ENCODE measurements at regions not wholly inside any gene's neighbourhood (a gene's known extent, or its start where the extent isn't known, plus 50 kb on each side); places are given as distances from the start of the nearest gene placed in this dataset.

DNA sequence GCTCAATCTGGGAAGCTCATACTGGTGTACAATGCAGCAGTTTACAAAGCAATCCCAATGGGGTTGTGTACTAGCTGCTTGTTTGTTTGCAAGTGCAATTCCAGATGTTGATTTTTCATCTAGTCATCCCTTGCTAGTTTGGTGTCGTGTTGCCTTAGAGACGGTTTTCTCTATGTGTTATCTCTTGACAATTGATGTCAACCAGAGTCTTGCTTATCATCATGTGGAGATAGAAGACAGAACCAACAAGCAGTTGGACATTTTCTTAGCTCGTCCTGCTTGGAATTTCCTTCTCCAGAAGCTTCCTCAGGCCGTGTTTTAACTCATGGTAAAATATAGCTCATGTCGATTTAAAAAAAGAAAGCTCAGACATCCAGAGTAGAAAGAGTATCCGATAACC is 262.0 kb upstream of the KCNH8 start:
- no peak for DNase-seq (ENCODE audit: low read depth in 2 of 2)

DNA sequence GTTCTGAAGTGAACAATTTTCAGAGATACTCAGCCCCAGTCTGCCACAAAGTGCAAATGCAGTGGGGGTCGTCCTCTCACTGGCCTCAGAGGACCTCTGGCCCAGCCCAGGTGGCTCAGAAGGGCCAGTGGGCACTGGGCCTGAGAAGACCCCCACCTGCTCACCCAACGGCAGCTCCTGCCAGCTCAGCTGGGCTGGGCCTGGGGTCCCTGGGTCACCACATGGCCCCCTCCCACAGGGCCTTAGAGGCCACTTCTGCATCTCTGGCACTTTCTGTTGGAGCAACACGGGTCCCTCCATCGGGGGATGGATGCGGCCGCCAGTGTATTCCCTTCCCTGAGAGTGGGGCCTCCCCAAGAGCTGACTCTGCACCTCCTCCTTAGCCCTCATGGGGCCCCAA is 262.7 kb upstream of the KCNH8 start:
- DNase-seq (ENCODE audit: low read depth in 2 of 2) = no peak

DNA sequence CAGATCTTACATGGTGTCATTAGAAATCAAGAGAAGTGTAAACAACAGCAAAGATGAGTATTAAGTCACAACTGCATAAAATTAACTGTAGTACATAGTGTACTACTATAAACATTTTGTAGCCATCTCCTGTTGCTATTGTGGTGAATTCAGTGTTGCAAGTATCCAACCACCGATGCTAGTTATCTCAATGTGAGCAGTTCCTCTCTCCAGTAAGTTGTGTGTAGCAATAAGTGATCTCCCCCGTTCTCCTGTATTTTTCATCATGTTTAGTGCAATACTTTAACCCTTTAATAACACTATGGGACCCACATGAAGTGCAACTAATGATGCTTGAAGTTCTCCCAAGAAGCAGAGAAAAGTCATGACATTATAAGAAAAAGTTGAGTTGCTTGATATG is 264.7 kb upstream of the KCNH8 start:
- no peak for DNase-seq (ENCODE audit: low read depth in 2 of 2)

DNA sequence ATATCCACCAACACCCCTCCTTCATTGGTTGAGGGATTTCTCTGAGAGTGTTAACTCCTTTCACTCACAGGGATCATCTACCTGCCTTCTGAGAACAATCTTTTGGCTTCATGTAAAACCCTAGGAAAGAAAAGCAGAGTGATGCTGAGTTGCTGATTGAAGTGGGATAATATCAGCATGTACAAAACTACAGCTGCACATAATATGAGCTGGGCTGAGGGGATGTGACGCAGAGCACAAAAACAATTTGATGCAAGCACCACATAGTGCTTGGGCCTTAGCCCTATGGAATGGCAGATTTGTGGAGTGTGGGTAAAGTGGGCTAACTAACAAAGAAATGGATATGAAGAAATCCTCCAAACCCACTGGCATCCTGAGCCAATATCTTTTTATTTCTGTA is 267.6 kb upstream of the KCNH8 start:
- DNase-seq (ENCODE audit: low read depth in 2 of 2) = no peak

DNA sequence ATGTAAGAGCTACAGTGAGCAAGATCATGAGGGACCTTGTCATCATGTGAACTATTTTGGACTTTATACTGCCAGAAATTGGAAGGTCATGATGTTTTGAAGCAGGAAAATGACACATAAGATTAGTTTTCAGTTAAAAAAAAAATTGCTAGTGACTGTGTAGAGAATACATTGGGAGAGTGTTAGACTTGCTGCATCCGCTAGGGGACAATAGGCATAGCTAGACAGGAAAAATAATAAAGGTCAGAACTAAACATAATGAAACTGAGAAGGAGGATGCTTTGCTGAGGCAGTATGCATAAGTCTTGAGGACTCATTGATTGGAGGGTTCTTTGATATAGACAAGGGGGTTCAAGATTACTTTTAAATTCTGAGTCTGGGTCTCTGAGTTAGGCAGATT is 275.8 kb upstream of the KCNH8 start:
- no peak for DNase-seq (ENCODE audit: low read depth in 2 of 2)

DNA sequence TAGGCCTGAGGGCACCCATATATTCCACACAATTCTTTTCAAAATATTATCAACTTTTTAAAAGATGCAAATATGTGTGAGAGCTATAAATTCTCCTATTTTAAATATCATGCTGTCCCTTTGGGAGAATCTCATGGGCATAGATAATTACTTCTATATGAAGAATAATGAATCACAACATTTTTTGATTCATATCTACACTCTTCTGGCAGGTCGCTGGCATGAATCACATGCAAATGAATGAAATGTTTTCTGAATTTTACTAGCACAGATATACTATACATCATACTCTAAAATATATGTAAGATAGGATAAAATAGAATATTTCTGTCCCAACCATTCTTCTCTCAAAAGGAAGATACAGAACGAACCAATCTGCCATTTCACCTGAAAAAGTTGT is 277.7 kb upstream of the KCNH8 start:
- no peak for DNase-seq (ENCODE audit: low read depth in 2 of 2)

DNA sequence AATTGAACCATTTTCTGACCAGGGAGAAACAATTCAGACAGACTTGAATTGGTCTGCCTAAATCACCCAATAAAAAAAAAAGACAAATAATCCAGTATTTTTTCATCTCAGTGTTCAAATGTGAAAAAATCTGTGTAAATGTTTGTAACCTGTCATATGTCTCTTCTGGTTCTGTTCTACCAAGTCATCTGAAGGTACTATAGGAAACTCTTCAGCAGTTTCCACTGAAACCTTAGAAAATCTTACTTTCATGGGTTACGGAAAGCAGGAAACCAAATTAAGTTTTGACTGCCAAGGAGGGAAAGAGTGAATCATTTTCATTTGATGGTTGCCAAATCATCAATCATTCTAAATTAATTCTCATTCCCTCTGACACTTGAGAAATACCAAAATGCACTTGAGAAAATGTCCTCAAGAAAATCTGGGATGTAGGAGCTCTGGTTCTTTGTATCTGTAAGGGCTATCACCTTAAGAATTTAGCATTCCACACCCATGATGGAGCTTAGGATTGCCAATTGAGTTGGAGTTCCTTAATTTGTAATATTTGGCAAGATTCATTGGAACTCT is 278.2 kb upstream of the KCNH8 start:
- DNase-seq (ENCODE audit: low read depth in 2 of 2) = no peak

DNA sequence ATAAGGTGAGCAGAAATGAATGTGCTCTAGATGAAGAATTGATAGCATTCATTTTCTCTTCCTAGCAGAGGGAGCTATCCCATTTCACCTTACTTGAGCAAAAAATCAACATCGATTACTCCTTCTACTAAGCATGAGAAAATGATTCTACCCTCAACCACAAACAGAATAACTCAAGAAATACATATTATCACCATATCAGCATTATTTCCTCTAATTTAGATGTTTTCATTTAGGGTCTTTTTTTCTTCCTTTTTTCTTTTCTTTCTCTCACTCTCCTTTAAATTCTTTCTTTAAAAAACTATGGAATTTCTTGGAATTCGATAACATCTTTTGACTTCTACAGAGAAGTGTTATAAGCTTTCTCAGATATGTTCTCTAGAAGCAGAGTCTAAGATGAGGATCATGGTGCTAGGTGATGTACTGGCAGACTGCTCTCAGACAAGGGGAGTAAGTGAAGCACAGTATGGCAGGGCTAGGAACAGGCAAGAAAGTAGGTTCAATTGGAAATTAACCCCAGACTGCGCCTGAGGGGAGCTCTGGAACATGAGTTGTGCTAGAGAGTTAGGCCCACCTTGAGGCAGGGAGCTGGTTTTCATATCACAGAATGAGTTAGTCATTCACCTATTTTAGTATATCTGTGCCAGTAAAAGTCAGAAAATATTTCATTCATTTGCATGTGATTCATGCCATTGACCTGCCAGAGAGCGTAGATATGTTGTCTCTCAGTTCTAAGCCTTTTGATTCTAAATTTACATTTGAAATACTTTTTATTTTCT is 279.2 kb upstream of the KCNH8 start:
- DNase-seq (ENCODE audit: low read depth in 2 of 2) = no peak

DNA sequence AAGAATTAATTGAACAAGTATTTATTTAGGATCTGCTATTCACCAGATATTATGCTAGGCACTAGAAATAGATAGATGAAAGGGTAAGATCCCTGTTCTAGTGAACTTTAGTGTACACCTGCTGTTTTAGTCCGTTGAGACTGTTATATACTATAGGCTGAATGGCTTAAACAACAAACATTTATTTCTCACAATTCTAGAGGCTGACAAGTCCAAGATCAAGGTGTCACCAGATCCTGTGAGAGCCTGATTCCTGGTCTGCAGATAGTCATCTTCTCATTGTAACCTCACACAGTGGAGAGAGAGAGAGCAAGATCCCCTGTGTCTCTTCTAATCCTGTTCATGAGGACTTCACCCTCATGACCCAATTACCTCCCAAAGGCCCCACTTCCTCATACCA is 281.4 kb upstream of the KCNH8 start:
- DNase-seq (ENCODE audit: low read depth in 2 of 2) = no peak

DNA sequence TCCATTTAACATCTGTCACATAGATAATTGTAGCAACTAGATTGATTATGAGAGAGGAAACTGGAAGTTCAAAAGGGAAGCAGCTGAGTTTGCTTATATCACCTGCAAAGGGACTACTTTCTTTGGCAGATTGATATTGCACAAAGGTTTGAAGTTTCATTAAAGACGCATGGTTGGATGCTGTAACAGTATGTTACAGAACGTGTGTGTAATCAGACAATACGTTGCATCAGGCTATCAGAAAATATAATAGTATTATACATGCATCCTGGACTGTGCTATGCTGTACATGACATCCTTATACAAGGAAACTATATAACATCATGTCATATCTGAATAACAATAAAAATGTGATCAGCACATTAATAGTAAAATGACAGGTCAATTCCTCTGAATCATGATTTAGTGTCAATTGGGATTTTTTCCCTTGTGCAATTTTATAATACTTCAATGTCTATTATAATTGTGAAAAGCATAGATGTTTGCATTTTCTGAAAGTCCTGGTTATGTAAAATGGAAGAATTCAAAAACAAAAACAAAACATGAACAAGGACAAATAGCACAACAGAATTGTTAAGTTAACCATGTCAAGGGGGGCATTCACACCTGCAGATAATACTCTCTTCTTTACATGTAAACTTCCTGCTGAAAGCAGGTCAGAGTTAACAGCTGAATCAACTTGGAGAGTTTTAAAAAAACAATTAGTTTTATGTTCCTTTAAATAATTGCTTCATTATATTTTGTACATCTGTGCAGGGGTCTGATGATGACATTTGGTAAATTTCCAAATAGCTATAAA is 283.2 kb upstream of the KCNH8 start:
- DNase-seq (ENCODE audit: low read depth in 2 of 2) = no peak

DNA sequence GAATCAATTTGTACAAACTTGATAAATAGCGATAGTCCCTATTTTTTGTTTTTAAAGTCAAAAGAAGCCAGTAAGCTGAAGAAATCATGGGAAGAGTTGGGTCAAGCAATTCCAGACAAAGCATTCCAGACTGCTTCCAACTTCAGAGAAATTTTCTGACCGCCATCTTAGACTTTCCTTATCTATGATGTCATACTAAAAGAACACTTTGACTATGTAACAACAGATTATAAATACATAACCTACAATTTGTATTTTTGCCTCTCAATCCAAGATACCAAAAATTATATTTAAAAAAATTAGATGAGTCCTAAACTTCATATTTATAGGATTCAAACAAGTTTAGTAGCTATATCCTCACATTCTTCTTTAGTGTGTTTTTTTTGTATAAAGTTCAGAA is 286.2 kb upstream of the KCNH8 start:
- no peak for DNase-seq (ENCODE audit: low read depth in 2 of 2)

DNA sequence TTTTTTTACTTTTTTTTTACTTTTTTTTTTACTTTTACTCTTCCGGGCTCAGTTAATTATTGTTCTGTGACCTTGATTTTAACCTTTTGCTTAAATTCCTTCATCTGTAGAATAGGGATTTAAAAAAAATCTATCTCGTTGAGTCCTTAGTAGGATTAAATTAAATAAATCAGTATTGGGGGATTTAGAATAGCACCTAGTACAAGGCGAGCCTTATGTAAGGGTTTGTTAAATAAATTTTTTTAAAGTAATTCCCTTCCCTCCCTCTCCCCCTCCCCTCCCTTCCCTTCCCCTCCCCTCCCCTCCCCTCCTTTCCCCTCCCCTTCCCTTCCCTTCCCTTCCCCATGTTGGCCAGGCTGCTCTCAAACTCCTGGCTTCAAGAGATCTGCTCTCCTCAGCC is 287.2 kb upstream of the KCNH8 start:
- no peak for DNase-seq (ENCODE audit: low read depth in 2 of 2)

DNA sequence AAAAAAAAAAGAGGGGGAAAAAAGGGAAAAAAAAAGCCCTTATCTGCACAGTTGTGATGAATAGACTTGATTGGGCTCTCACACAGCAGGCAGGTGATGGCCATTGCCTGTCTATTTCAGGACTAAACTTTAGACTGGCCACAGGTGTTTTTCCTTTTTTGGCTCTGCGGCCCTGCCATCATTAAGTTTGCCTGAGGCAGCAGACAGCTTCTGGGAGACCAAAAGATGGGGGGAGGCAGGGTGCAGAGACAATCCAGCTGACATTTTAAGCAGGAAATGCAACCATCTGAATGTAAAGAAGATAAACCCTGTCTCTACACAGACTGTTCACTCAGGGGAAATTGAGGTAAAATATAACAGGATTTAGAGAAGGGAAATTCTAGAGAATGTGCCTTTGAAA is 295.0 kb upstream of the KCNH8 start:
- no peak for DNase-seq (ENCODE audit: low read depth in 2 of 2)

DNA sequence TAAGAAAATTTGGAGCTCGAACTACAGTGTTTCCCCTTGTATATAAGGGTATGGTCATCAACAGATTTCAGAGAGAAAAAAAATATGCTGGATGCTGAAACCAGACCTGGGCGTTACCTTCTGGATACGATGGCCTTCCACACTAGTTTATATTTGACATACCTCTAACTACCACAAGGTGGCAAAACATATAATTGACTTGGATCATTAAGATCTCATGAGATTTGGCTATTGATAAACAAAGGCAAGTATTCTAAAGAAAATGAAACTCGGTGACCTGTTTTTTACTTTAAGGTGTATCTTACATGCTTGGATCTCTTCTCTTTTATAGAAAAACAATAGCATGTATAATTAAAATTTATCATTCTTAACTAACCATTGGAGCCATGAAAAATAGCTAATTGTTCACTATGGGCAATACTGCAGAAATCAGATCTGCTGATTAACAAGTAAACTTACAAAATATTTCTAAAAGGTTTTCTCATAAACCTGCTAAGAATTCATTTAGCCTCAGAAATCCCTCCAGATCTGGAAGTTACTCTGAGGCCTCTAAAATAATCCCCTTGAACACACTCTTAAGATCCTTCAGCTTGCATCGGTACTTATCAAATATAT is 300.6 kb upstream of the KCNH8 start:
- DNase-seq (ENCODE audit: low read depth in 2 of 2) = peak in 1 of 2 donors; percentile 9

DNA sequence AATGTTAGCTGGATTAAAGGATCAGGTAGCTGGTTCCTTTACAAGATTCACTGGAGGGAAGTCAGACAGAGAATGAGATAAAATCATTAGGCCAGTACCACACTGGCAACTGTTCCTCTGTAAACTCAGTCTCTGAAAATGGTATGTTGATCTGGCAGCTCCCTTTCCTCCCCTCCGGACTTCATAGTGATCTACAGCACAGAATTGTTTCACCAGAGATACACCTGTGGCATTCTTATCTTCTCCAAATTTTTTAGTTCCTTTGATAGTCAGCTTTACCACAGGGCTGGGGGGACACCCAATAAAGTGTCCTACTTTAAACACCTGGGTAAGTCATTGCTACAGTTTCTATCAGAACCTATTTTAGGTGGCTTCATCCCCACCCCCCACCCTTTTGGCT is 304.3 kb upstream of the KCNH8 start:
- DNase-seq (ENCODE audit: low read depth in 2 of 2) = no peak

DNA sequence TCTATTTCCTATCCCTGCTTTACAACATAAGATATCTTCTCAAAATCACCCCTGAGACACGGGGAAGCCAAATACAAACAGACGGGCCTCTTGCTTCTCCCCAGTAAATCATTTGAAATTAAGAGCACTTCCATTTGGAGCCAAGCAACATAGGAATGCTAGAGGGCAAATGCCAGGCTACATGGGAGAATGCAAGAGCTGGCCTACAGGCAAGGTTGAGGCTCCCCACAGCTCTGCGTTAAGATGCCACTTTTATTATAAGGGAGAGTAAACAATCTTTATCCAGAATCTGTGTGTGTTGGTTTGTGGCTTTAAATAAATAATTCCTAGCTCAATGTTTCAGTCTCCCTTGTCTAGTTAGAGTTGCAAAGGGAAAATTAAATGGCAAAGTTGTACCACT is 305.1 kb upstream of the KCNH8 start:
- DNase-seq (ENCODE audit: low read depth in 2 of 2) = no peak

DNA sequence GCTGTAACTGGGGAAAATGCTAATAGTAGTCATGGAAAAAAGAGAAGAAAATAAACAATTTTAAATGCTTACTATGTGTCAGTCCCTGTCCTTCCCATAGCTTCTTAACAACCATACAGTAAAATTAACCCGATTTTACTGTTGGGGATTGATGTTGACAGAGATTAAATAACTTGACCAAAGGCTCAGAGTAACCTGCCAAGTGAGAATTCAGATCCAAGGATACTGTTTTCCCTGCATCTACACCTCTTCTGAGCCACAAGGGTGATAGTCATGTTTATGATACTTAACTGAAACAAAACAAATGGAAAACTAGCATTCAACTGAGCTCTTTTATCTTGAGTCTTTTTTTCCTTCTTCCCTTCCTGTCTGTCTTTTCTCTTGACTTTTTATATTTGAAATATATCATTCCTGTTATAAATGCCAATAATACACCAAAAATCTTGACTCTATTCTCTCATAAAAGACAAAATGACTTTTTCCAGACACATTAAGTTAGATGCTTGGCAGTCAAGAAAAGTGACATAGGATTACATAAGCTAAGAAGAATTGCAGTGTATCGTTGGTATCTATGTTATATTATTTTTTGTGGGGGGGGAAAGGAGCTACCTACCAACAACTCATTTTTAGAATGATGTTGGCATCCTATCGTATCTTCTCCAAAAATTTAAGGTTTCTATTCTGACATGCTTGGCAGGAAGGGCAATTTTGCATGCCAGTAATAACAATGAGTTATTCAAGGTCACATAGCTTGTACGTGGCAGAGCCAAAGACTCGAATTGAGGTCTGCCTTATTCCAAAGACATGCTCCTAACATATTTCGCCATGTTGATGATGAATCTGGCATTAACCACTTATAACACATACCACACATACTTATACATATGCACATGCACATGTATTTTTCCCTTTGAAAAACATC is 306.6 kb upstream of the KCNH8 start:
- no peak for DNase-seq (ENCODE audit: low read depth in 2 of 2)

DNA sequence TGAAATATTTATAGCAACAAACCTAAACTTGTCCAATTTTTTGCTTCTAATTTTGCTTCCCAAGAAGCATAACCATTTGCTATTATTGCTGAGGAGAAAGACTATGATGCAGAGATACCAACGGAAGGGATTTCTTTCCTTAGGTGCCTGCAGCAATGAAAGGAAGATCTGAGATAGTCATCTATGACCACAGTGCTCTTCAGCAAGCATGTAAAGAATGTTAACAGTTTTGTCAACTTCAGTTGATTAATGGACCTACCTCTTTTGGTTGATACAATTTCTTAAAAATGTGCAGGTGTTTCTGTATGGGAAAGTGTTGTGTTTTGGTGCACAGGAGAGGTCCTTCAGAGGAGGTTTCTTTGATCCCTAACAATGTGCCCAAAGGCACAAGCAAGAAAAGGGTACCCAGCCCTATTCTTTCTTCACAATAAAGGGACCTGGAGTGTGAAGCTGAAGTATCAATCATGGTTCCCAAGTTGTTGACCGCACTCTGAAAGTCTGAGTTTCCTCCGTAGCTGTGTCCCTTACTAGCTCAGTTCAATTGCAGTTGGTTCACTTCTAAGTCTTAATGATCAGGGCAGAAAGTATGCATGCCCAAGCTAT is 307.7 kb upstream of the KCNH8 start:
- DNase-seq (ENCODE audit: low read depth in 2 of 2) = no peak

DNA sequence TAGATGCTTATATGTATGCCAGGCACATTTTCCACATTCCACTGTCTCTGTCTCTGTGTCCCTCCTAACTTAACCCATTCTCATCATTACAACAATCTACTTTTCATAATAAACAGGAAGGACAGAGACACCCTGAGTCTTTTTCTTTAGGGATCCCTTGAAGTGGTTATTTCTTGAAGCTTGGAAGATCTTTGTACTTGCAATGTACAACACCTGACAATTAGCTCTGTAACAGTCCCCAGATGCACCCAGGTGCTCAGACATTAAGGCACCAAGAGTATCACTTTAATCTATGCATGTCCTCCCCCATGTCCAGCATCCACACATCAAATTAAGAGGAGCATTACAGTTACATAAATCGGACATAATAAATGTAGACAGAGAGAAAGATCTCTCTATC is 309.6 kb upstream of the KCNH8 start:
- DNase-seq (ENCODE audit: low read depth in 2 of 2) = no peak

DNA sequence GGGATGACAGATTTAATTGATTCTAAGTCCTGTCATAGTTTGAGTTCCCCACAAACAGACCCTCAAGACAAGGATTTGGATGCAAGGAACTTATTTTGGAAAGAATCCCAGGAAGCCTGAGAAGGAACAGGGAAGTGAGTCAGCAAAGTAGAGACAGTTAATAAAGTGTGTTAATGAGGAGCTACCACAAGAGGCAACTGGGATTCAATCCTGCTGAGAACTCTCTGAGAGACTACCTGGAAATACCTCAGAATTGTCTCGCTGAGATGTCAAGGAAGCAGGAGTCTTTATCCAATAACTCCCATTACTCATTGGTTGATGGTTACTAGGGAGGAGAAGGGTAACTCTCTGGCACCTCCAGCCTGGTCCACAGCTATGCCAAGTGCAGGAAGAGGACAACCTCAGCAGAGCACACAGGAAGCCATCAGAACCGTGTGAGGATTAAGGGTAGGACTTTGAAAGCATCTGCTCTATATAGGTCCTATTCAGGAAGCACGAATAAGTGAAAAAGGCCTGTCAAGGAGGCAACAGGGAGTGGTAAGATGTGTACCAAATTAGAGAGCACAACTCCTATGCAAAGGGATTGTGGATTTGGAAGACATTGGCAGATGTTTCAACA is 311.1 kb upstream of the KCNH8 start:
- no peak for DNase-seq (ENCODE audit: low read depth in 2 of 2)

DNA sequence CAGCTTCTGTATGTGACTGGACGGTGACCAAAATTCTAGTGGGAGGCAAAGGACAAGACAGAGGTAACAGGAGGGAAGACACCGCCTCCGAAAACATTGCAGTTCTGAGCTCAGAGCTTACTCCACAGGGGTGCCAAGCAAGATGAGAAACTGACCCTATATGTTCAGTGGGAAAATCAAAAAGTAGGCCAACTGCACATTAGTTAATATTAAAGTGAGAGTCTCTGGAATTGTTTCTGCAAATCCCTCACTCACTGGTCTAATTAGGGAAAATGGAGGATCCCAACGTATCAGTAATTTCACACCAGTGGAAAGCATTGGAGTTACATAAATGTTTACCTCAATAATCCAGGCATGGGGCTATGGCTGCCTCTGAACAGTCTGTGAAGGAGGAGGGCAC is 313.3 kb upstream of the KCNH8 start:
- no peak for DNase-seq (ENCODE audit: low read depth in 2 of 2)

Measured in lung microvascular endothelial cell (primary cell).